ENCODE measurements at regions not wholly inside any gene's neighbourhood (a gene's known extent, or its start where the extent isn't known, plus 50 kb on each side); places are given as distances from the start of the nearest gene placed in this dataset.

DNA sequence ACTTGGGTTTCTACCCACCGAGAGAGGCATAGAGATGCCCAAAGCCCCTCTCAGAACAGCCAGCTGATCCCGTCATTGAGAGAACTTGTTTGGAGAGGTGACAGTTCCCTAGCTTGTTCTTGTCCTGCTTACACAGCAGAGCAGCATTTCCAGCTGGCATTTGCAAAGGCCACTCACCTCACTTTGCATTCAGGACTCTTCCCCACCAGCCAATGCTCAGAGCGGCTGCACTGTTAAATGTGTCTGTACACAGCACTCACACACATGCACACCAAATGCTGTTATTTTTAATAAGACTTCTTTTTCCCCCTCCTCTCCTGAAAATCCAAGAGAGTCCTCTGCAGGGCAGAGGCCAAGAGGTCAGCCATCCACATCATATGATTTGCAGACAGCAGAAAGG is 104.6 kb upstream of the SLC14A2 start:
- TF ChIP-seq, protein P1, sequence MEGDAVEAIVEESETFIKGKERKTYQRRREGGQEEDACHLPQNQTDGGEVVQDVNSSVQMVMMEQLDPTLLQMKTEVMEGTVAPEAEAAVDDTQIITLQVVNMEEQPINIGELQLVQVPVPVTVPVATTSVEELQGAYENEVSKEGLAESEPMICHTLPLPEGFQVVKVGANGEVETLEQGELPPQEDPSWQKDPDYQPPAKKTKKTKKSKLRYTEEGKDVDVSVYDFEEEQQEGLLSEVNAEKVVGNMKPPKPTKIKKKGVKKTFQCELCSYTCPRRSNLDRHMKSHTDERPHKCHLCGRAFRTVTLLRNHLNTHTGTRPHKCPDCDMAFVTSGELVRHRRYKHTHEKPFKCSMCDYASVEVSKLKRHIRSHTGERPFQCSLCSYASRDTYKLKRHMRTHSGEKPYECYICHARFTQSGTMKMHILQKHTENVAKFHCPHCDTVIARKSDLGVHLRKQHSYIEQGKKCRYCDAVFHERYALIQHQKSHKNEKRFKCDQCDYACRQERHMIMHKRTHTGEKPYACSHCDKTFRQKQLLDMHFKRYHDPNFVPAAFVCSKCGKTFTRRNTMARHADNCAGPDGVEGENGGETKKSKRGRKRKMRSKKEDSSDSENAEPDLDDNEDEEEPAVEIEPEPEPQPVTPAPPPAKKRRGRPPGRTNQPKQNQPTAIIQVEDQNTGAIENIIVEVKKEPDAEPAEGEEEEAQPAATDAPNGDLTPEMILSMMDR (IDR thresholded peaks at IDR 0.05; ENCODE audit: extremely low read depth in 1 of 2, insufficient read depth in 1 of 2, low read depth in 1 of 2, low read length in 2 of 2): no peak
- TF ChIP-seq FOS (IDR thresholded peaks at IDR 0.05; ENCODE audit: borderline replicate concordance, insufficient read depth, low read length) (no peak), POLR2A (IDR thresholded peaks at IDR 0.05; ENCODE audit: low read depth, low read length) (no peak), POLR2AphosphoS5 (IDR thresholded peaks at IDR 0.05; ENCODE audit: insufficient read depth, low read depth, low read length) (no peak), MYC (IDR thresholded peaks at IDR 0.05; ENCODE audit: low read depth, low read length) (no peak), GATA2 (IDR thresholded peaks at IDR 0.05; ENCODE audit: insufficient read depth, insufficient read length, low read depth, low read length) (no peak)
- TF ChIP-seq, protein P2, sequence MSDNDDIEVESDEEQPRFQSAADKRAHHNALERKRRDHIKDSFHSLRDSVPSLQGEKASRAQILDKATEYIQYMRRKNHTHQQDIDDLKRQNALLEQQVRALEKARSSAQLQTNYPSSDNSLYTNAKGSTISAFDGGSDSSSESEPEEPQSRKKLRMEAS (IDR thresholded peaks at IDR 0.05; ENCODE audit: insufficient read depth, insufficient read length): no peak

Data from endothelial cell of umbilical vein (primary cell).